ENCODE measurements at regions not wholly inside any gene's neighbourhood (a gene's known extent, or its start where the extent isn't known, plus 50 kb on each side); places are given as distances from the start of the nearest gene placed in this dataset.

GRCh38 chr12:5178571-5178970 lies 134.9 kb downstream of the KCNA5 start:
- intact Hi-C loops (cut with micrococcal nuclease): no loop called here
- DNase-seq: no peak
- Histone ChIP-seq H3K9me3 (ENCODE audit: low read length) (no peaks in the 10 kb centered on the region), H3K27ac (ENCODE audit: low read length) (no peak overlapping the region), H3K4me3 (ENCODE audit: low read length) (no peak overlapping the region), H3K36me3 (ENCODE audit: low read depth, low read length) (no peaks in the 10 kb centered on the region), H2AFZ (ENCODE audit: low read length) (no peak overlapping the region), H3K9me2 (replicated peaks; ENCODE audit: low read length) (no peaks in the 10 kb centered on the region), H3K4me2 (ENCODE audit: low read length) (no peak overlapping the region), H4K20me1 (ENCODE audit: low read length) (no peaks in the 10 kb centered on the region), H3K9ac (ENCODE audit: low read length) (no peak overlapping the region), H3K4me1 (ENCODE audit: insufficient read depth, low read length) (0 out of 2 replicates have a peak, but pooled peaks cover under 1% of the 10 kb centered on the region), H3K27me3 (ENCODE audit: low read length) (no peaks in the 10 kb centered on the region), H3K79me2 (ENCODE audit: low read length) (no peaks in the 10 kb centered on the region), H3F3A (ENCODE audit: low read length, unreplicated experiment) (no peaks in the 10 kb centered on the region)
- TF ChIP-seq CTCF (conservative IDR thresholded peaks at IDR 0.05; ENCODE audit: low read depth, low read length): no peak
- TF ChIP-seq EZH2phosphoT487 (IDR thresholded peaks at IDR 0.05; ENCODE audit: borderline replicate concordance, low read length): no peak
- TF ChIP-seq EZH2 (IDR thresholded peaks at IDR 0.05; ENCODE audit: low read length, unreplicated experiment): no peak
- BruUV-seq (replicated peaks): no TSS peak
- ATAC-seq: no peak
- ChIA-PET CTCF (no interaction called here), POLR2A (ENCODE audit: unreplicated experiment) (no interaction called here)

- intact Hi-C loops (cut with micrococcal nuclease): no loop called here
- Histone ChIP-seq H3K9ac (ENCODE audit: low read length) (no peak overlapping the region), H2AFZ (ENCODE audit: low read length) (no peak overlapping the region), H3K27me3 (ENCODE audit: low read length) (no peaks in the 10 kb centered on the region), H3K4me2 (ENCODE audit: low read length) (no peak overlapping the region), H3K4me1 (ENCODE audit: insufficient read depth, low read length) (no peaks in the 10 kb centered on the region), H3K9me3 (ENCODE audit: low read length) (no peaks in the 10 kb centered on the region), H3K36me3 (ENCODE audit: low read depth, low read length) (no peaks in the 10 kb centered on the region), H3K27ac (ENCODE audit: low read length) (no peak overlapping the region), H3K9me2 (replicated peaks; ENCODE audit: low read length) (no peaks in the 10 kb centered on the region), H4K20me1 (ENCODE audit: low read length) (no peaks in the 10 kb centered on the region), H3F3A (ENCODE audit: low read length, unreplicated experiment) (no peaks in the 10 kb centered on the region), H3K79me2 (ENCODE audit: low read length) (no peaks in the 10 kb centered on the region), H3K4me3 (ENCODE audit: low read length) (no peak overlapping the region)
- CTCF ChIA-PET: no interaction called here
- TF ChIP-seq EZH2phosphoT487 (IDR thresholded peaks at IDR 0.05; ENCODE audit: borderline replicate concordance, low read length) (no peak), EZH2 (IDR thresholded peaks at IDR 0.05; ENCODE audit: low read length, unreplicated experiment) (no peak), CTCF (conservative IDR thresholded peaks at IDR 0.05; ENCODE audit: low read depth, low read length) (no peak)
- ATAC-seq: no peak
- BruUV-seq (replicated peaks): no TSS peak
- POLR2A ChIA-PET (ENCODE audit: unreplicated experiment): no interaction called here
- no peak for DNase-seq
These were observed 136.8 kb downstream of the KCNA5 start for GRCh38 chr12:5180496-5180895.

- ATAC-seq: no peak
These were observed 140.5 kb downstream of the KCNA5 start for GRCh38 chr12:5184186-5184585.

More at GRCh38 chr12:5184186-5184585, 140.5 kb downstream of the KCNA5 start:
- POLR2A ChIA-PET (ENCODE audit: unreplicated experiment): no interaction called here
- no peaks in the 10 kb centered on the region for H3K27me3 ChIP-seq (ENCODE audit: low read length)
- no peaks in the 10 kb centered on the region for H4K20me1 ChIP-seq (ENCODE audit: low read length)
- no peaks in the 10 kb centered on the region for H3K36me3 ChIP-seq (ENCODE audit: low read depth, low read length)
- H3K79me2 ChIP-seq (ENCODE audit: low read length): no peaks in the 10 kb centered on the region
- no peak for DNase-seq
- no peaks in the 10 kb centered on the region for H3F3A ChIP-seq (ENCODE audit: low read length, unreplicated experiment)
- no peaks in the 10 kb centered on the region for H3K9me3 ChIP-seq (ENCODE audit: low read length)
- no peak overlapping the region for H3K4me2 ChIP-seq (ENCODE audit: low read length)
- CTCF ChIA-PET: no interaction called here
- no peak overlapping the region for H3K9ac ChIP-seq (ENCODE audit: low read length)
- H2AFZ ChIP-seq (ENCODE audit: low read length): no peak overlapping the region
- intact Hi-C loops (cut with micrococcal nuclease): no loop called here
- no peak overlapping the region for H3K4me3 ChIP-seq (ENCODE audit: low read length)
- TF ChIP-seq EZH2 (IDR thresholded peaks at IDR 0.05; ENCODE audit: low read length, unreplicated experiment) (no peak), CTCF (conservative IDR thresholded peaks at IDR 0.05; ENCODE audit: low read depth, low read length) (no peak), EZH2phosphoT487 (IDR thresholded peaks at IDR 0.05; ENCODE audit: borderline replicate concordance, low read length) (no peak)
- no TSS peak for BruUV-seq (replicated peaks)
- H3K9me2 ChIP-seq (replicated peaks; ENCODE audit: low read length): no peaks in the 10 kb centered on the region
- no peaks in the 10 kb centered on the region for H3K4me1 ChIP-seq (ENCODE audit: insufficient read depth, low read length)
- no peak overlapping the region for H3K27ac ChIP-seq (ENCODE audit: low read length)
